HG03097 (cell line): ENCODE measurements at regions not wholly inside any gene's neighbourhood (a gene's known extent, or its start where the extent isn't known, plus 50 kb on each side); places are given as distances from the start of the nearest gene placed in this dataset.
"Not testable (repeated sequence)": the region's sequence is repeated elsewhere in the genome, so short reads cannot be mapped to it uniquely, and the experiment has no call there.

Experiments used
- ATAC-seq: cut with Tn5 transposase; IDR thresholded peaks from one replicate; pipeline ENCODE4 v1.9.1; 2021; ENCODE audit not compliant: unreplicated experiment, low FRiP score

- ATAC-seq = no peak
Measured at GRCh38 chr6:79810871-79811270, 136.5 kb downstream of the ELOVL4 start.

- ATAC-seq = no peak
Measured at GRCh38 chr6:79810185-79810705, 137.1 kb downstream of the ELOVL4 start.

DNA sequence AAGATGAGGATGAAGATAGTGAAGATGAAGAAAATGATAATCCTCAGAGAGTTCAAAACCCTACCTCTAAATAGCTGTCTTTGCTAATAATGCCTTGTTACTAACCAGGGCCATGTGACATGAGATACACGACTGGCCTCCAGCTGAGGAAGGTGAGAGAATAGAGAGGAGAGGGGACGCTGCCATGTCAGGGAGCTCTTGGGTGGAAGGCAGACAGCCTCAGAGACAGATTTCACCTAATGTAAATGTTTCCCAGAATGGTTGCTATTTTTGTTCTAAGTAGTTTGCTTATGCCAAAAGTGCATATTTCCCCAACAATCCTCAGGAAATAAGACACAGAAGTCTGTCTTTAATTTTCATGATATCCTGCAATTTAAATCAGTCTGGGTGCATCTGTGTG lies 138.4 kb downstream of the ELOVL4 start:
- no peak for ATAC-seq

GRCh38 chr6:79806661-79807060 lies 140.7 kb downstream of the ELOVL4 start:
- not testable (repeated sequence) for ATAC-seq

GRCh38 chr6:79804732-79805131 lies 142.6 kb downstream of the ELOVL4 start:
- ATAC-seq = no peak

DNA sequence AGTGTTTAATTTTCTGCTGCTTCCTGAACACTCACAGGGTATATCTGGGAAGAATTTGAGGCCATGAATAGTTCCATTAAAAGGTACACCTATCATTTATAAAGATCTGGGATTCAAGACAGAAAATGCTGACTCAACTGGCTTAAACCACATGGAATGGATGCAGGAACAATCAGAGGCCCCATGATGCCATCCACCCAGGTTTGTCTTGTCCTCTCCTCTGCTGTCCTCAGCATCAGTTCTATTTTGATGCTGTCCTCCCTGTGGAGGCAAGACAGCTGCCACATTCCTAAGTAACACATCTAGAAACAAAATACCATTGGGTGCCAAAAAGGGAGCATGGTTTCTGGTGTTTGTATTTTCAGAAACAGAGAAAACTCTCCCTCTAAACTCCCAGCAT lies 143.4 kb downstream of the ELOVL4 start:
- ATAC-seq = no peak

- ATAC-seq = no peak
Measured at GRCh38 chr6:79802657-79803300, 144.6 kb downstream of the ELOVL4 start.

GRCh38 chr6:79801362-79801761 lies 146.0 kb downstream of the ELOVL4 start:
- ATAC-seq = no peak

GRCh38 chr6:79798841-79799240 lies 148.5 kb downstream of the ELOVL4 start:
- ATAC-seq = no peak

- no peak for ATAC-seq
Measured at GRCh38 chr6:79797912-79798311, 149.4 kb downstream of the ELOVL4 start.

GRCh38 chr6:79797163-79797764 lies 150.1 kb downstream of the ELOVL4 start:
- ATAC-seq = no peak

DNA sequence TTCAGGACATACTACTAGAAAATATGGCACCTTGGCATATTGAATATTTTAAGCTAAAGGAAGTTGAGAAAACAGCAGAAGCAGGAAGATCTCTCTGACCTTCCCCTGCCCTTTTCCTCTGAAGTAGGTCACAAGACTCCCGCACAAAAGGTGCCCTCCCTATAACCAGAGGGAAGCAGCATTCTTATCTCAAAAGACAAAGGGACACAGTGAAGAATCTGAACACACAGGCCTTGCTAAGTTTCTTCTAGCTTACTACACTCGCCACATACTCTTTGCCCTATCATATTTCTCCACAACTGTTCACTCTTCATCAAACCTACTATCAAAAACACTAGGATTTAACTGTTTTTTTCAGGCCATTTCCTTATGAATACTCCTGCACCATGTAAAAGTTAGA lies 151.2 kb downstream of the ELOVL4 start:
- no peak for ATAC-seq

DNA sequence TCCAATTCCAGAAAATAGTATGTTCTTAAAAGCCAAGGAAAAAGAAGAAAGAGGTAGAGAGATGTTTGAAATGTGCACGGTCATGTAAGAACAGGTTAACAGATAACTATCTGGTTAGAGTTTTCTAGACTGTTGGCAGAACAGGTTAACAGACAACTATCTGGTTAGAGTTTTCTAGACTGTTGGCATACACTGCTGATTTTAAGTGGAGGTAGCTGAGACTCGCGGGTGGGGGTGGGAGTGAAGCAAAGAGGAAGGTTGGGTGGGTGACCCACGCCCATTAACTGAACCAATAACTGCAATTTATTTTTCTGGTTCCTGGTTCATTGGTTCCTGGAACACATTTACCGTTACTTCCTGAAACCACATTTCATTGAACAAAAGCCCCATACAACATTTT lies 157.5 kb downstream of the ELOVL4 start:
- ATAC-seq = no peak

GRCh38 chr6:79788756-79789155 lies 157.6 kb downstream of the SH3BGRL2 start:
- ATAC-seq = no peak

DNA sequence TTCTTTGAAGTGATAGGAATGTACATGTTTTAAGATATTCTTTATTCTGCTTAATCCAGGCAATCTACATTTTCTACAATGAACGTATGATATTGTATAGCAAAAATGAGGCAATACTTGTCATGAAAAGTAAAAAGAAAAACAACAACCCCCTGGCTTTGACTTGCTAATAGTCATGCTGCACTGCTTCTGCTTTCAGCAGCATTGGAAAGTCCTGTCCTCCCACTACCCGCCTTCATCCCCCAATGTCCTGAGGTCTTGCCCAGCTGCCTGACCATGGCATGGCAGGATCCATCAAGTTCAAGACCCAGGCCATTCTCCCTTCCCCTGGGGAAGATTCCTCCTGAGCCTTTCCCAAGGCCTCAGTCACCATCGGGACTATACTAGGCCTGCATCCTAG lies 156.5 kb downstream of the SH3BGRL2 start:
- no peak for ATAC-seq

DNA sequence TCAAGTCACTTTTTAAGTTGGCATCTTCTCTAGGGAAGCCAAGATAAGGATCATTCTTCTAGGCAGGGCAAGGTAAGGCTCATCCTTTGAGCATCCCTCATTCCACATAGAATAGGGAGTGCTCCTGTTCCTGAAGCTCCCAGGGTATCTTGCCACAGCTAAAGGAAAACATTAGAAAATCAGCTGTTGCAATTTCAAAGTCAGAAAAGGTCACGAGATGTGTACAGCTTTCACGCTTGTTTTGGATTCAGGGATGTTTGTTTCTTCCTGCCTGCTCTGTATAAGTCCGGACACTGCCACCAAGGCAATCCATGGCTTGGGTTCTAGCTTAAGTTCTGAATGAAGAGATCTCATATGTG lies 153.2 kb downstream of the SH3BGRL2 start:
- no peak for ATAC-seq

- ATAC-seq = no peak
Measured at GRCh38 chr6:79783670-79784394, 152.7 kb downstream of the SH3BGRL2 start.

GRCh38 chr6:79782792-79783580 lies 151.9 kb downstream of the SH3BGRL2 start:
- no peak for ATAC-seq

GRCh38 chr6:79781916-79782315 lies 150.8 kb downstream of the SH3BGRL2 start:
- no peak for ATAC-seq

DNA sequence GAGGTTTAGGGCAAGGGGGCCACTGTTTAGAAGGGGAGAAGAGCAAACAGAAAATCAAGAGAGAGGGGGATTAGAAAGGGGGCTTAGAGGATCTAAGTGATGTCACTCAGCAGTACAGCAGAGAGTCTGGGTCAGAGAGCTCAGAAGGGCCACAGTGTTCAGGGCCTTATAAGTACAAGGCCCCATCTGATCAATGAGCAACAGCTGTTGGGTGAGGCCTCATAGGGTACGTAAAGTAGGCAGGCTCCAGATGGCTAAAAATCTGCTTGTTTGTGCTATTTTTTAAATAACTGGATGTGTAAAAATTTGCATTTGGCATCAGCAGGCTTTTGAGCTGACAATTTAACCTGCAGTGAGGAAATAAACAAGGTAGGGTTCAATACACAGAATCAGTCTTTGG lies 149.8 kb downstream of the SH3BGRL2 start:
- ATAC-seq = no peak

DNA sequence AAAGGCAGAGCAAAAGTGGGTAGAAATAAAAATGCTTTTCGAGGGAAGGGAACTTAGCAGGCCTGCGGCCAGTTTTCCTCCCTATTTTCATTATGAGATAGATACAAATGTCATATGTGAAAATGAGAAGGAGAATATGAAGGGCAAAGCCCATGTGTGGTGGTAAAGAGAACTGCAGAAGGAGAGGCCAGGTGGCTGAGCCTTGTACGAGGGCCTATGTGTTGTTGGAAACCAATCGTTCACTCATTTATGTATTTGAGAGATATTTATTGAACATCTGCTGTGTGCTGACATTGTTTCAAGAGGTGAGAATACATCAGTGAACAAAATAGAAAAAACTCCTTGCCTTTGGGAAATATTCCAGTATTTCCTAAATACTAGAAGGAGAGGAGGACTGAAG lies 147.7 kb downstream of the SH3BGRL2 start:
- ATAC-seq = no peak
